Body of pancreas (tissue), 4 donors: ENCODE measurements at regions not wholly inside any gene's neighbourhood (a gene's known extent, or its start where the extent isn't known, plus 50 kb on each side); places are given as distances from the start of the nearest gene placed in this dataset.

Experiments used
- POLR2A ChIP-seq, 3 donors: fragments of 450-650 bp; IDR thresholded peaks; one replicate each; pipeline ENCODE4 v1.6.1; 2016; ENCODE audit warnings: antibody characterized with exemption in 3 of 3, mild to moderate bottlenecking in 2 of 3
- TF ChIP-seq, protein P1 (sequence below), 7 experiments: fragments of 450-650 bp in 4 of 7; fragments of 200-600 bp in 3 of 7; sonication (generic) in 3 of 7; IDR thresholded peaks; one replicate each; pipeline ENCODE4 v1.5.1; 2016 to 2019; ENCODE audit warnings: antibody characterized with exemption in 7 of 7

DNA sequence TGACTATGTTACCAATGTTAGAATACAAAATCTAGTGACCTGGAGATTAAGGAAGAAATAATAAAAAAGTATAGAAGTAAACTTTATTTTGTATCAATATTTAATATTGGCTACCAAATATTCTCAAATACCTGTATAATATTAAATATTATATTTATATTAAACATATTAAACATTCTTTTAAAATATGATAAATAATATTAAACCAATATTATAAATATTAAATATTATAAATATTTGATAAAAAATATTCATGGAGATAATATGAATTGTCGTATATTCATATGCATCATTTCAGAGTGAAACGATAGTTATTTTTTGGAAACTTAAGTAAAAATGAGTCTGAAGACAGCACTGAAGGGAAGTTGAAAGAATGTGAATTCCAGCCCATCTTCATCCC lies 571.2 kb upstream of the KLF12 start:
- TF ChIP-seq, protein P1, sequence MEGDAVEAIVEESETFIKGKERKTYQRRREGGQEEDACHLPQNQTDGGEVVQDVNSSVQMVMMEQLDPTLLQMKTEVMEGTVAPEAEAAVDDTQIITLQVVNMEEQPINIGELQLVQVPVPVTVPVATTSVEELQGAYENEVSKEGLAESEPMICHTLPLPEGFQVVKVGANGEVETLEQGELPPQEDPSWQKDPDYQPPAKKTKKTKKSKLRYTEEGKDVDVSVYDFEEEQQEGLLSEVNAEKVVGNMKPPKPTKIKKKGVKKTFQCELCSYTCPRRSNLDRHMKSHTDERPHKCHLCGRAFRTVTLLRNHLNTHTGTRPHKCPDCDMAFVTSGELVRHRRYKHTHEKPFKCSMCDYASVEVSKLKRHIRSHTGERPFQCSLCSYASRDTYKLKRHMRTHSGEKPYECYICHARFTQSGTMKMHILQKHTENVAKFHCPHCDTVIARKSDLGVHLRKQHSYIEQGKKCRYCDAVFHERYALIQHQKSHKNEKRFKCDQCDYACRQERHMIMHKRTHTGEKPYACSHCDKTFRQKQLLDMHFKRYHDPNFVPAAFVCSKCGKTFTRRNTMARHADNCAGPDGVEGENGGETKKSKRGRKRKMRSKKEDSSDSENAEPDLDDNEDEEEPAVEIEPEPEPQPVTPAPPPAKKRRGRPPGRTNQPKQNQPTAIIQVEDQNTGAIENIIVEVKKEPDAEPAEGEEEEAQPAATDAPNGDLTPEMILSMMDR (IDR thresholded peaks at IDR 0.05): no peak
- no peak for TF ChIP-seq POLR2A (IDR thresholded peaks at IDR 0.05)
